AG08395 (cell line): ENCODE measurements at regions not wholly inside any gene's neighbourhood (a gene's known extent, or its start where the extent isn't known, plus 50 kb on each side); places are given as distances from the start of the nearest gene placed in this dataset.

Experiments used
- DNase-seq: peaks from one replicate; pipeline ENCODE4 v3.0.0; 2012; ENCODE audit warnings: mixed read lengths, low spot score

- DNase-seq: no peak
These were observed 372.7 kb upstream of the THBS1 start for GRCh38 chr15:39208187-39208586.

- DNase-seq: no peak
These were observed 371.2 kb upstream of the THBS1 start for GRCh38 chr15:39209548-39210211.

GRCh38 chr15:39211108-39211979 is 369.5 kb upstream of the THBS1 start:
- DNase-seq: no peak

- no peak for DNase-seq
These were observed 367.5 kb upstream of the THBS1 start for GRCh38 chr15:39213385-39213840.

- DNase-seq: no peak
These were observed 365.9 kb upstream of the THBS1 start for GRCh38 chr15:39215015-39215414.

GRCh38 chr15:39216816-39217215 is 364.1 kb upstream of the THBS1 start:
- no peak for DNase-seq

- no peak for DNase-seq
These were observed 361.3 kb upstream of the THBS1 start for GRCh38 chr15:39219608-39220007.

- DNase-seq: no peak
These were observed 354.5 kb upstream of the THBS1 start for GRCh38 chr15:39226169-39226937.

GRCh38 chr15:39227001-39227400 is 353.9 kb upstream of the THBS1 start:
- no peak for DNase-seq

GRCh38 chr15:39228889-39229288 is 352.0 kb upstream of the THBS1 start:
- DNase-seq: no peak

GRCh38 chr15:39230205-39230907 is 350.5 kb upstream of the THBS1 start:
- no peak for DNase-seq

GRCh38 chr15:39230908-39231285 is 350.0 kb upstream of the THBS1 start:
- no peak for DNase-seq

- DNase-seq: peak; percentile 96
These were observed 348.4 kb upstream of the THBS1 start for GRCh38 chr15:39232512-39232911.

- peak; percentile 34 for DNase-seq
These were observed 345.6 kb upstream of the THBS1 start for GRCh38 chr15:39235084-39235795.

- no peak for DNase-seq
These were observed 344.5 kb upstream of the THBS1 start for GRCh38 chr15:39236375-39236774.

- DNase-seq: no peak
These were observed 342.4 kb upstream of the THBS1 start for GRCh38 chr15:39238443-39238842.

GRCh38 chr15:39239562-39239961 is 341.3 kb upstream of the THBS1 start:
- peak; percentile 3 for DNase-seq

GRCh38 chr15:39242345-39242744 is 338.5 kb upstream of the THBS1 start:
- peak; percentile 83 for DNase-seq

GRCh38 chr15:39243396-39243795 is 337.5 kb upstream of the THBS1 start:
- peak; percentile 9 for DNase-seq

GRCh38 chr15:39244776-39245175 is 336.1 kb upstream of the THBS1 start:
- no peak for DNase-seq

GRCh38 chr15:39246523-39246922 is 334.4 kb upstream of the THBS1 start:
- DNase-seq: no peak
